ENCODE measurements at regions not wholly inside any gene's neighbourhood (a gene's known extent, or its start where the extent isn't known, plus 50 kb on each side); places are given as distances from the start of the nearest gene placed in this dataset.

DNA sequence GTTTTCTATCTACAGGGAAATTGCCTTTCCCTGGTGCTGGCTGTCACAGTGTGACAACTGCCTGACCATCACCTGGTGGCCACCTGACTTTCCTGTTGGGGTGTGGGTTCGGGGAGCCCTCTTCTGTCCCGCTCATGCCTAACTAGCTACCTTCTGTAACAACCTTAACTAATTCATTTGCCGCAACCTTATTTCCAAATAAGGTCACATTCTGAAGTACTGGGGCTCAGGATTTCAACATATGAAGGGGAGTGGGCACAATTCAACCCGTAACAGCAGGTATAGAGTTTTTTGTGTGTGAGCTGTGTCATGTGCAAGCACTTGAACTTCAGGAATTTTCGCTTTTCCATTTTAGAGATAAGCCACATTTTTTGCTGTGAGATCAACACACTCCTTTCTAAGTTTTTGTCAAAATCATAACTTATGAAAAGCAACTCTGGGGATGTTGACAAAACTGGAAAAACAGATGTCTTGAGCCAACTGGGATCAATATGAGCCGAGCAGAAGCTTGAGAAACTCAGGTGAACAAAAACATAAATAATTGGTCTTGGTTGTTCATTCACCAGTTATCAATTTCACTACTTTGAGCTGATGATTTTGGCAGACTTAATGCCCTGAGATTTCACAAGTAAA is 242.0 kb upstream of the RGMA start:
- TF ChIP-seq POLR2A (IDR thresholded peaks at IDR 0.05), result no peak
- TF ChIP-seq, protein P1, sequence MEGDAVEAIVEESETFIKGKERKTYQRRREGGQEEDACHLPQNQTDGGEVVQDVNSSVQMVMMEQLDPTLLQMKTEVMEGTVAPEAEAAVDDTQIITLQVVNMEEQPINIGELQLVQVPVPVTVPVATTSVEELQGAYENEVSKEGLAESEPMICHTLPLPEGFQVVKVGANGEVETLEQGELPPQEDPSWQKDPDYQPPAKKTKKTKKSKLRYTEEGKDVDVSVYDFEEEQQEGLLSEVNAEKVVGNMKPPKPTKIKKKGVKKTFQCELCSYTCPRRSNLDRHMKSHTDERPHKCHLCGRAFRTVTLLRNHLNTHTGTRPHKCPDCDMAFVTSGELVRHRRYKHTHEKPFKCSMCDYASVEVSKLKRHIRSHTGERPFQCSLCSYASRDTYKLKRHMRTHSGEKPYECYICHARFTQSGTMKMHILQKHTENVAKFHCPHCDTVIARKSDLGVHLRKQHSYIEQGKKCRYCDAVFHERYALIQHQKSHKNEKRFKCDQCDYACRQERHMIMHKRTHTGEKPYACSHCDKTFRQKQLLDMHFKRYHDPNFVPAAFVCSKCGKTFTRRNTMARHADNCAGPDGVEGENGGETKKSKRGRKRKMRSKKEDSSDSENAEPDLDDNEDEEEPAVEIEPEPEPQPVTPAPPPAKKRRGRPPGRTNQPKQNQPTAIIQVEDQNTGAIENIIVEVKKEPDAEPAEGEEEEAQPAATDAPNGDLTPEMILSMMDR (IDR thresholded peaks at IDR 0.05), result no peak

Measured in tibial nerve (tissue), 3 donors.